GM20000 (cell line): ENCODE measurements at regions not wholly inside any gene's neighbourhood (a gene's known extent, or its start where the extent isn't known, plus 50 kb on each side); places are given as distances from the start of the nearest gene placed in this dataset.
"Not testable (repeated sequence)": the region's sequence is repeated elsewhere in the genome, so short reads cannot be mapped to it uniquely, and the experiment has no call there.

ENCODE experiments used
- DNase-seq: peaks from one replicate; pipeline ENCODE4 v3.0.0; 2012; ENCODE audit warnings: low spot score
- TF ChIP-seq, protein P1 (sequence below): IDR thresholded peaks from 2 replicates; pipeline ENCODE4 v1.5.1; 2012; ENCODE audit warnings: mild to moderate bottlenecking, control low read depth; ENCODE audit errors: extremely low read depth, missing control alignments

DNA sequence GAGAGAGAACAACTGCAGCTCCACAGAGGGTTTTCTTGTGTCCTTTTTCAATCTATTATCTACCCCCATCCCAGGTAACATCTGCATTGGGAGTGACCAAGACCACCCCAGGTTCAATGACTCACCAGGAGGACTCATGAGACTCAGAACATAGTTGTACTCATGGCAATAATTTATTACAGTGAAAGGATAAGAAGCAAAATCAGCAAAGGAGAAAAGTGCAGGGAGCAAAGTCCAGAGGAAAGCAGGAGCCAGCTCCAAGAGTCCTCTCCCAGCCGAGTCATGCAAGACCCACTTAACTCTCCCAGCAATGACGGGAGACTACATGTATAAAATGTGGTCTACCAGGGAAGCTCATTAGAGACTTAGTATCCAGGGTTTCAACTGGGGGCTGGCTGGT is 129.5 kb upstream of the RBPJ start:
- DNase-seq: no peak
- TF ChIP-seq, protein P1, sequence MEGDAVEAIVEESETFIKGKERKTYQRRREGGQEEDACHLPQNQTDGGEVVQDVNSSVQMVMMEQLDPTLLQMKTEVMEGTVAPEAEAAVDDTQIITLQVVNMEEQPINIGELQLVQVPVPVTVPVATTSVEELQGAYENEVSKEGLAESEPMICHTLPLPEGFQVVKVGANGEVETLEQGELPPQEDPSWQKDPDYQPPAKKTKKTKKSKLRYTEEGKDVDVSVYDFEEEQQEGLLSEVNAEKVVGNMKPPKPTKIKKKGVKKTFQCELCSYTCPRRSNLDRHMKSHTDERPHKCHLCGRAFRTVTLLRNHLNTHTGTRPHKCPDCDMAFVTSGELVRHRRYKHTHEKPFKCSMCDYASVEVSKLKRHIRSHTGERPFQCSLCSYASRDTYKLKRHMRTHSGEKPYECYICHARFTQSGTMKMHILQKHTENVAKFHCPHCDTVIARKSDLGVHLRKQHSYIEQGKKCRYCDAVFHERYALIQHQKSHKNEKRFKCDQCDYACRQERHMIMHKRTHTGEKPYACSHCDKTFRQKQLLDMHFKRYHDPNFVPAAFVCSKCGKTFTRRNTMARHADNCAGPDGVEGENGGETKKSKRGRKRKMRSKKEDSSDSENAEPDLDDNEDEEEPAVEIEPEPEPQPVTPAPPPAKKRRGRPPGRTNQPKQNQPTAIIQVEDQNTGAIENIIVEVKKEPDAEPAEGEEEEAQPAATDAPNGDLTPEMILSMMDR: no peak

DNA sequence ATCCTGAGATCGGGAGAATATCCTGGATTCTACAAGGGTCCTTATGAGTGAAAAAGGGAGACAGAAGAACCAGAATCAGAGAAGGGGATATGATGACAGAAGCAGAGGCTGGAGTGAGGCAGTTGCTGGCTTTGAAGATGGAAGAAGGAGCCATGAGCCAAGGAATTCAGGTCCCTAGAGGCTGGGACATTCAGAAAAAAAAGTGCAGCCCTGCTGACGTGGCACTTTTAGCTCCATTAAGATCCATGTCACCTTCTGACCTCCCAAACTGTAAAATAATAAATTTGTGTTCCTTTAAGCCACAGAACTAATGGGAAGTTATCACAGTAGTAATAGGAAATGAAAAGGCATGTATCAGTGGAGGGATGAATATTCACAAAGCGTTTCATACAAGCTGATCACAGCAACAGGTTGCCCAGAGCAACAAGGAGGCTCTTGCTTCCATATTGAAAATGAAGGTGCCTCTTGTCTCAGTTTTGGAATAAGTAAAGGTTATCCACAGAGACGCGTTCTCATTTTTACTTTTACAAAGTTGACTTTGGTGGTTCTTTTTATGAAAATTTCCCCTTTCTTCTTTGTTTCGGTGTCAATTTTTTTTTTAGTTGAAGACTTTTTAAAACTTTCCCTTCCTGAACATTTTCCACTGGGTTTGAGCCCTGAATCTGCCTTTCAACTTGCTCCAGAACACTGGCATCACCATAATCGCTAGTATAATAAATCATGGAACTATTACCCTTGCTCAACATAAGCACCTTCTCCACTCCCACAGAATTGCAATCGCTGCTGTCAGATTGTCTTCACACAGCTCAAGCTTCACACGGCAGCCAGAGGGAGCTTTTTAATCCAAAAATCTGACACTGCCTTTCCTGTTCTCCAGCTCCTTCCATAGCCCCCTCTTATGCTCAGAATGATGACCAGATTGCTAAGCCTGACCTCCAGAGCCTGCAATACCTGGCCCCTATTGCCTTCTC is 127.6 kb upstream of the RBPJ start:
- DNase-seq: peak; percentile 40
- TF ChIP-seq, protein P1: no peak

DNA sequence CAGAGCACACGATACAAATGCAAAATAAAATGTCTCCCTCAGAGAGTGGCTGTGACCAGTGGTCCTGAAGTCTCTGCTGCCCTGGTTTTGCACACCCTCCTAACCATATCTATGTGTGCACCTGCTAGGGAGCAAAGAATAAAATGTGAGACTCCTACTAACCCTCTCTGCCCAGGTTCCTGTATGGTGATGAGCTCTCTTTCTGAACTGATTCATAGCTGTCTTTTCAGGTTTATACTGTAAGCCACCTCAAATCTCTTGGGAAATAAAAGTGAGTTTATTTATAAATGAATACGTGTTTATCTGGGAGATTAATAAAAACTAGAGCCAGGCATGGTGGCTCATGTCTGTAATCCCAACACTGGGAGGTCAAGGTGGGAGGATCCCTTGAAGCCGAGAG is 126.0 kb upstream of the RBPJ start:
- TF ChIP-seq, protein P1: no peak
- peak; percentile 22 for DNase-seq

DNA sequence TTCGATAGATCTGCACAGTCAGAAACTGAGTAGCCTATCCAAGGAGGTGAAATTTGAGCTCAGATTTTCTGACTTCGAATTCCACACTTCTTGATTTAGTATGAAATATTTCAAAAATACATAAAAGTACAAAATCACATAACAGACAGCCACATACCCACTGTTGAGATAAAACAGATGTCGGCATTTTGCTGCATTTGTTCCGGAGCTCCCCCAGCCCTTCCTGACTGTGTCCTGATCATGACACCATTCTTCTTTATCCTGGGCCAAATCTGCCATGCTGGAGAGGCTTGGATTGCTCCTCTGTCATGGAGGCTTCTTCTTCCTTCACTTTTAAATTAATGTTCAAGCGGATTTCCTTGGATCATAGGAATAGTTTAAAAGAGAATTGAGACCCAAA is 124.2 kb upstream of the RBPJ start:
- TF ChIP-seq, protein P1: no peak
- no peak for DNase-seq

DNA sequence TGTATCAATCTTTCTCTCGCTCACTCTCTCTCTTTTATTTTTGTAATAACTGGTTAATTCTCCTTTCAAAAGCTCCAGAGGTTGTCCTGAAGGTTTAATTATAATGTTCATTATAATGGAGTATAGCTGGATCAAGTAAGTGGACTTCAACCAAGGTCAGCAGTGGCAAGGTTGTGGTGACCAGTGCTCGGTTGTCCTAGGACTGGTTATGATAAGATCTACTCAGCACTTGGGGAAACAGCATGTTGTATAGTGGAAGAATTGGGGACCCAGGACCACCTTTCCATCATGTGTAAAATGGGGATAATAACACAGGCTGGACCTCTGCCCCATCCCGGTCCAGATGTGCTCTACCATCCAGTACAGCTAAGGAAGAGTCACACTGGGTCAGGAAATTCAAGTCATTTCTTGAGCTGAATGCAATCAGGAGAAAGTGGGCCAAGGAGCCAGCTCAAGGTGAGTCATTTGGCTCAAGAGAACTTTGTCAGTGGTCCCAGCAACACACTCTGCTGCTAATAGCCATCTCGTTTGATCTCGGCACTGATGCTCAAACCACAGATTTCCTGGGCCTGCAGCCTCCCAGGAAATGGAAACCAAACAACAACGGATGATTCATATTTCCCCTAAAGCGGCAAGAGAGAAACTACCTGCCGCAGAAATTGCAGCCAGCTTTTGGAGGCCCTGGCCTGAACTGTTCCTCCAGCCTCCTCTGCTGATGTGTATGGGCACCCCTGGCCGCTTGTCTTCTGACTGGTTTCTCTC is 123.6 kb upstream of the RBPJ start:
- DNase-seq: peak; percentile 64
- TF ChIP-seq, protein P1: no peak

DNA sequence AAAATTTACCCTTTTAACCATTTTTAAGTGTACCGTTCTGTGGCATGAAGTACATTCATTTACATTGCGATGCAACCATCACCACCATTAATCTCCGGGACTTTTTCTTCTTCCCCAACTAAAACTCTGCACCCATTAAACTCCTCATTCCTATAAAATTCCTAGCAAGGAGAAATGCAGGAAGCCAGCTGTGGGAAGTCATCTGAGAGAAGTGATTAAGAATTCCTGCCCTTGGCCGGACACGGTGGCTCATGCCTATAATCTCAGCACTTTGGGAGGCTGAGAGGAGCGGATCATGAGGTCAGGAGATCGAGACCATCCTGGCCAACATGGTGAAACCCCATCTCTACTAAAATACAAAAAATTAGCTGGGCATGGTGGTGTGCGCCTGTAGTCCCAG is 121.9 kb upstream of the RBPJ start:
- DNase-seq: not testable (repeated sequence)

DNA sequence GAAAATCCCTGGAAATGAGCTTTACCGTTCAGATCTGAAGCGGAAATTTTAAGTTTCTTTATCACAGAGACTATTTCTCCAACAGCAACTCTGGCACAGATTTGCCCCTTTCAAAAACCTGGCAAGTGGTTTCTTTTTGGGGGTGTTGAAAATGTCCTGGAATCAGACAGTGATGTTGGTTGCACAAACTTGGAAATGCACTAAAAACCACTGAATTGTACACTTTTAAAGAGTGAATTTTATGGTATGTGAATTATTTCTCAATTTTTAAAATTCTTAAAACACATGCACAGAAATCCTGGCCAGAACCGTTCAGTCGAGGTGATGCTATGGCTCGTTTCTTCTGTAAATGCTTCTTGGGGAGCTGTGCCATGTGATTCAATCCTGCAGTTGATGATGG is 121.2 kb upstream of the RBPJ start:
- DNase-seq: no peak
- TF ChIP-seq, protein P1: no peak
